Lower leg skin (tissue), 3 donors: ENCODE measurements at regions not wholly inside any gene's neighbourhood (a gene's known extent, or its start where the extent isn't known, plus 50 kb on each side); places are given as distances from the start of the nearest gene placed in this dataset.

Experiments
- CTCF ChIP-seq, 3 donors: fragments of 450-650 bp; IDR thresholded peaks; one replicate each; pipeline ENCODE4 v1.5.1; 2016; ENCODE audit warnings: antibody characterized with exemption in 3 of 3, mild to moderate bottlenecking in 3 of 3, moderate library complexity in 2 of 3
- POLR2A ChIP-seq, 2 donors: fragments of 450-650 bp; IDR thresholded peaks; one replicate each; pipeline ENCODE4 v1.6.1; 2016 to 2017; ENCODE audit warnings: antibody characterized with exemption in 2 of 2, mild to moderate bottlenecking in 1 of 2, moderate library complexity in 1 of 2

GRCh38 chr1:181369416-181369815 lies 113.9 kb upstream of the CACNA1E start:
- TF ChIP-seq POLR2A (IDR thresholded peaks at IDR 0.05) (no peak), CTCF (IDR thresholded peaks at IDR 0.05) (no peak)
